ENCODE measurements at regions not wholly inside any gene's neighbourhood (a gene's known extent, or its start where the extent isn't known, plus 50 kb on each side); places are given as distances from the start of the nearest gene placed in this dataset.

GRCh38 chr14:58713677-58714076, 75.9 kb downstream of the DACT1 start:
- ATAC-seq, result no peak
- TF ChIP-seq TCF4 (CRISPR knock-in tag; IDR thresholded peaks at IDR 0.05; ENCODE audit: borderline replicate concordance) (no peak), OSR1 (CRISPR knock-in tag; IDR thresholded peaks at IDR 0.05) (no peak), CREB5 (CRISPR knock-in tag; IDR thresholded peaks at IDR 0.05; ENCODE audit: low read depth) (no peak), PPARA (CRISPR knock-in tag; IDR thresholded peaks at IDR 0.05; ENCODE audit: borderline replicate concordance) (no peak), ZFP3 (CRISPR knock-in tag; IDR thresholded peaks at IDR 0.05) (no peak)

- ATAC-seq, result no peak
- no peak for TF ChIP-seq ZNF565 (CRISPR knock-in tag; conservative IDR thresholded peaks at IDR 0.05; ENCODE audit: low read depth)
- no peak for TF ChIP-seq TCF4 (CRISPR knock-in tag; IDR thresholded peaks at IDR 0.05; ENCODE audit: borderline replicate concordance)
- TF ChIP-seq ESRRG (CRISPR knock-in tag; IDR thresholded peaks at IDR 0.05), result no peak
Measured at GRCh38 chr14:58716706-58717105, 78.9 kb downstream of the DACT1 start.

GRCh38 chr14:58717211-58717610, 79.4 kb downstream of the DACT1 start:
- no peak for ATAC-seq
- TF ChIP-seq ZNF70 (CRISPR knock-in tag; IDR thresholded peaks at IDR 0.05) (no peak), ARNTL (CRISPR knock-in tag; IDR thresholded peaks at IDR 0.05; ENCODE audit: borderline replicate concordance, low read depth) (no peak), OSR1 (CRISPR knock-in tag; IDR thresholded peaks at IDR 0.05) (no peak), ISL1 (CRISPR knock-in tag; IDR thresholded peaks at IDR 0.05) (no peak), CREB5 (CRISPR knock-in tag; IDR thresholded peaks at IDR 0.05; ENCODE audit: low read depth) (no peak), ZC3H10 (CRISPR knock-in tag; IDR thresholded peaks at IDR 0.05) (no peak), ESRRG (CRISPR knock-in tag; IDR thresholded peaks at IDR 0.05) (no peak)

- no peak for TF ChIP-seq ISL1 (CRISPR knock-in tag; IDR thresholded peaks at IDR 0.05)
- no peak for TF ChIP-seq PPARA (CRISPR knock-in tag; IDR thresholded peaks at IDR 0.05; ENCODE audit: borderline replicate concordance)
- no peak for TF ChIP-seq CSDC2 (CRISPR knock-in tag; IDR thresholded peaks at IDR 0.05)
- ATAC-seq, result no peak
Measured at GRCh38 chr14:58717813-58718212, 80.1 kb downstream of the DACT1 start.

GRCh38 chr14:58718226-58719205, 80.8 kb downstream of the DACT1 start:
- no peak for ATAC-seq
- TF ChIP-seq TCF4 (CRISPR knock-in tag; IDR thresholded peaks at IDR 0.05; ENCODE audit: borderline replicate concordance), result no peak
- TF ChIP-seq SNAI2 (CRISPR knock-in tag; IDR thresholded peaks at IDR 0.05), result no peak
- no peak for TF ChIP-seq CSRNP3 (CRISPR knock-in tag; IDR thresholded peaks at IDR 0.05)
- no peak for TF ChIP-seq POU6F1 (CRISPR knock-in tag; IDR thresholded peaks at IDR 0.05; ENCODE audit: borderline replicate concordance, low read depth)
- no peak for TF ChIP-seq ZNF565 (CRISPR knock-in tag; conservative IDR thresholded peaks at IDR 0.05; ENCODE audit: low read depth)
- no peak for TF ChIP-seq ZNF70 (CRISPR knock-in tag; IDR thresholded peaks at IDR 0.05)
- TF ChIP-seq PATZ1 (CRISPR knock-in tag; IDR thresholded peaks at IDR 0.05; ENCODE audit: borderline replicate concordance), result no peak
- TF ChIP-seq TSHZ2 (CRISPR knock-in tag; IDR thresholded peaks at IDR 0.05), result no peak
- TF ChIP-seq PPARA (CRISPR knock-in tag; IDR thresholded peaks at IDR 0.05; ENCODE audit: borderline replicate concordance), result no peak
- no peak for TF ChIP-seq ZFP30 (CRISPR knock-in tag; IDR thresholded peaks at IDR 0.05)
